ENCODE measurements at regions not wholly inside any gene's neighbourhood (a gene's known extent, or its start where the extent isn't known, plus 50 kb on each side); places are given as distances from the start of the nearest gene placed in this dataset.
A peak's percentile ranks its signal among the peaks of the same experiment; 100 is the strongest.

DNA sequence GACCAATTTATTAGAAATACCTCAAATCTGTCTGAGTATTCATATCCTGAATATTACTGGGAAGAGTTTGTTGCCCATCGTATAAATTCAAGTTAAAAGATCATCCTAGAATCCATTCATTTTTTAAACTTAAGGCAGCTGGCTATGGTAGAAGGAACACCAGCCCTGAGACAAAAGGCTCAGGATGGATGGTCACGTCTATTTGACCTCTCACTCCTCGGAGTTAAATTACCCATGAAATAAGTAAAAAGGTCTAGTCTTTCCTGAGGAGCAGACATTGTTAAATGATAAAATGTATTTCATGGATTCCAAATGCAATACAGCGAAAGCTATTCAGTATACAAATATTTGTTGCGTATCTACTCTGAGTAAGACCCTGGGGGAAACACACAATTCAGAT is 826.0 kb upstream of the LRATD1 start:
- WGBS, 2 donors, result 90 to 91% methylated on average over 5 of the region's 5 CpGs
- Histone ChIP-seq H3K27ac (no peak overlapping the region), H3K4me3 (no peak overlapping the region), H3K4me1 (no peaks in the 10 kb centered on the region), H3K9me3 (no peaks in the 10 kb centered on the region), H3K27me3 (no peaks in the 10 kb centered on the region), H3K36me3 (ENCODE audit: low read depth, missing control alignments) (no peaks in the 10 kb centered on the region)
- TF ChIP-seq CTCF (IDR thresholded peaks at IDR 0.05) (no peak), POLR2A (IDR thresholded peaks at IDR 0.05) (no peak)
- intact Hi-C loops (cut with DNase I; ENCODE audit: low total_unique reads), result no loop called here
- no peak for DNase-seq

GRCh38 chr2:13813236-13813635 is 819.3 kb upstream of the LRATD1 start:
- intact Hi-C loops (cut with DNase I; ENCODE audit: low total_unique reads), result no loop called here
- no peak overlapping the region for H3K27ac ChIP-seq
- DNase-seq, result no peak
- no peak overlapping the region for H3K4me3 ChIP-seq
- no peak for TF ChIP-seq POLR2A (IDR thresholded peaks at IDR 0.05)
- TF ChIP-seq CTCF (IDR thresholded peaks at IDR 0.05), result no peak
- H3K9me3 ChIP-seq, result no peaks in the 10 kb centered on the region
- H3K27me3 ChIP-seq, result no peaks in the 10 kb centered on the region
- H3K36me3 ChIP-seq (ENCODE audit: low read depth, missing control alignments), result no peaks in the 10 kb centered on the region
- peaks cover 11% of the 10 kb centered on the region for H3K4me1 ChIP-seq
- 86 to 90% methylated on average over 4 of the region's 4 CpGs for WGBS, 2 donors

GRCh38 chr2:13818002-13818401 is 814.5 kb upstream of the LRATD1 start:
- Histone ChIP-seq H3K4me3 (no peak overlapping the region), H3K4me1 (peaks cover 11% of the 10 kb centered on the region), H3K27ac (peak overlapping the region in 1 of 2 donors; percentile 9), H3K36me3 (ENCODE audit: low read depth, missing control alignments) (no peaks in the 10 kb centered on the region), H3K27me3 (no peaks in the 10 kb centered on the region), H3K9me3 (no peaks in the 10 kb centered on the region)
- intact Hi-C loops (cut with DNase I; ENCODE audit: low total_unique reads), result no loop called here
- TF ChIP-seq CTCF (IDR thresholded peaks at IDR 0.05) (no peak), POLR2A (IDR thresholded peaks at IDR 0.05) (no peak)
- DNase-seq, result no peak
- WGBS, 2 donors, result 36 to 38% methylated on average over 4 of the region's 4 CpGs

GRCh38 chr2:13819896-13820295 is 812.6 kb upstream of the LRATD1 start:
- Histone ChIP-seq H3K4me1 (peaks cover 11% of the 10 kb centered on the region), H3K4me3 (no peak overlapping the region), H3K36me3 (ENCODE audit: low read depth, missing control alignments) (no peaks in the 10 kb centered on the region), H3K9me3 (no peaks in the 10 kb centered on the region), H3K27me3 (no peaks in the 10 kb centered on the region), H3K27ac (no peak overlapping the region)
- WGBS, 2 donors, result 66 to 87% methylated on average over 2 of the region's 2 CpGs
- no peak for TF ChIP-seq CTCF (IDR thresholded peaks at IDR 0.05)
- TF ChIP-seq POLR2A (IDR thresholded peaks at IDR 0.05), result no peak
- intact Hi-C loops (cut with DNase I; ENCODE audit: low total_unique reads), result no loop called here
- no peak for DNase-seq

GRCh38 chr2:13821255-13821880 is 811.1 kb upstream of the LRATD1 start:
- H3K36me3 ChIP-seq (ENCODE audit: low read depth, missing control alignments), result no peaks in the 10 kb centered on the region
- no peak overlapping the region for H3K4me3 ChIP-seq
- H3K27me3 ChIP-seq, result no peaks in the 10 kb centered on the region
- no peak for DNase-seq
- intact Hi-C loops (cut with DNase I; ENCODE audit: low total_unique reads), result no loop called here
- no peaks in the 10 kb centered on the region for H3K9me3 ChIP-seq
- no peak for TF ChIP-seq POLR2A (IDR thresholded peaks at IDR 0.05)
- TF ChIP-seq CTCF (IDR thresholded peaks at IDR 0.05), result no peak
- 81 to 84% methylated on average over 4 of the region's 4 CpGs for WGBS, 2 donors
- peaks cover 11% of the 10 kb centered on the region for H3K4me1 ChIP-seq
- H3K27ac ChIP-seq, result no peak overlapping the region

Measured in testis (tissue), 2 donors.